ENCODE measurements at regions not wholly inside any gene's neighbourhood (a gene's known extent, or its start where the extent isn't known, plus 50 kb on each side); places are given as distances from the start of the nearest gene placed in this dataset.

DNA sequence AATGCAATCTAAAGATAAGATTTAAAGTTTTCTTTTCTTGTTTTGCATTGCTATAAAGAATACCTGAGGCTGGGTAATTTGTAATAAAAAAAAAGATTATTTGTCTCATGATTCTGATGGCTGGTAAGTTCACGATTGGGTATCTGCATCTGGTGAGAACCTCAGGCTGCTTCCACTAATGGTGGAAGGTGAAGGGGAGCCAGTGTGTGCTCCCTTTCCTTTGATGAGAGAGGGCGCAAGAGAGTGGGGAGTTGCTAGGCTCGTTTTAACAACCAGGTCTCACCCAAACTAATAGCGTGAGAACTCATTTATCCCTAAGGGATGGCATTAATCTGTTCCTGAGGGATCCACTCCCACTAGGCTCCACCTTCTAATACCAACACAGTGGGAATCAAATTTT is 353.2 kb downstream of the BTBD3 start:
- TF ChIP-seq, protein P1, sequence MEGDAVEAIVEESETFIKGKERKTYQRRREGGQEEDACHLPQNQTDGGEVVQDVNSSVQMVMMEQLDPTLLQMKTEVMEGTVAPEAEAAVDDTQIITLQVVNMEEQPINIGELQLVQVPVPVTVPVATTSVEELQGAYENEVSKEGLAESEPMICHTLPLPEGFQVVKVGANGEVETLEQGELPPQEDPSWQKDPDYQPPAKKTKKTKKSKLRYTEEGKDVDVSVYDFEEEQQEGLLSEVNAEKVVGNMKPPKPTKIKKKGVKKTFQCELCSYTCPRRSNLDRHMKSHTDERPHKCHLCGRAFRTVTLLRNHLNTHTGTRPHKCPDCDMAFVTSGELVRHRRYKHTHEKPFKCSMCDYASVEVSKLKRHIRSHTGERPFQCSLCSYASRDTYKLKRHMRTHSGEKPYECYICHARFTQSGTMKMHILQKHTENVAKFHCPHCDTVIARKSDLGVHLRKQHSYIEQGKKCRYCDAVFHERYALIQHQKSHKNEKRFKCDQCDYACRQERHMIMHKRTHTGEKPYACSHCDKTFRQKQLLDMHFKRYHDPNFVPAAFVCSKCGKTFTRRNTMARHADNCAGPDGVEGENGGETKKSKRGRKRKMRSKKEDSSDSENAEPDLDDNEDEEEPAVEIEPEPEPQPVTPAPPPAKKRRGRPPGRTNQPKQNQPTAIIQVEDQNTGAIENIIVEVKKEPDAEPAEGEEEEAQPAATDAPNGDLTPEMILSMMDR (tag by site-specific recombination; IDR thresholded peaks at IDR 0.05), result no peak
- no peak for TF ChIP-seq ZNF274 (IDR thresholded peaks at IDR 0.05; ENCODE audit: low read length)
- no peak for TF ChIP-seq ZNF274 (tag by site-specific recombination; IDR thresholded peaks at IDR 0.05; ENCODE audit: borderline replicate concordance)
- TF ChIP-seq, protein P2, sequence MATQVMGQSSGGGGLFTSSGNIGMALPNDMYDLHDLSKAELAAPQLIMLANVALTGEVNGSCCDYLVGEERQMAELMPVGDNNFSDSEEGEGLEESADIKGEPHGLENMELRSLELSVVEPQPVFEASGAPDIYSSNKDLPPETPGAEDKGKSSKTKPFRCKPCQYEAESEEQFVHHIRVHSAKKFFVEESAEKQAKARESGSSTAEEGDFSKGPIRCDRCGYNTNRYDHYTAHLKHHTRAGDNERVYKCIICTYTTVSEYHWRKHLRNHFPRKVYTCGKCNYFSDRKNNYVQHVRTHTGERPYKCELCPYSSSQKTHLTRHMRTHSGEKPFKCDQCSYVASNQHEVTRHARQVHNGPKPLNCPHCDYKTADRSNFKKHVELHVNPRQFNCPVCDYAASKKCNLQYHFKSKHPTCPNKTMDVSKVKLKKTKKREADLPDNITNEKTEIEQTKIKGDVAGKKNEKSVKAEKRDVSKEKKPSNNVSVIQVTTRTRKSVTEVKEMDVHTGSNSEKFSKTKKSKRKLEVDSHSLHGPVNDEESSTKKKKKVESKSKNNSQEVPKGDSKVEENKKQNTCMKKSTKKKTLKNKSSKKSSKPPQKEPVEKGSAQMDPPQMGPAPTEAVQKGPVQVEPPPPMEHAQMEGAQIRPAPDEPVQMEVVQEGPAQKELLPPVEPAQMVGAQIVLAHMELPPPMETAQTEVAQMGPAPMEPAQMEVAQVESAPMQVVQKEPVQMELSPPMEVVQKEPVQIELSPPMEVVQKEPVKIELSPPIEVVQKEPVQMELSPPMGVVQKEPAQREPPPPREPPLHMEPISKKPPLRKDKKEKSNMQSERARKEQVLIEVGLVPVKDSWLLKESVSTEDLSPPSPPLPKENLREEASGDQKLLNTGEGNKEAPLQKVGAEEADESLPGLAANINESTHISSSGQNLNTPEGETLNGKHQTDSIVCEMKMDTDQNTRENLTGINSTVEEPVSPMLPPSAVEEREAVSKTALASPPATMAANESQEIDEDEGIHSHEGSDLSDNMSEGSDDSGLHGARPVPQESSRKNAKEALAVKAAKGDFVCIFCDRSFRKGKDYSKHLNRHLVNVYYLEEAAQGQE (tag by site-specific recombination; IDR thresholded peaks at IDR 0.05), result no peak
- TF ChIP-seq ZNF623 (tag by site-specific recombination; IDR thresholded peaks at IDR 0.05), result no peak
